ENCODE measurements at regions not wholly inside any gene's neighbourhood (a gene's known extent, or its start where the extent isn't known, plus 50 kb on each side); places are given as distances from the start of the nearest gene placed in this dataset.
"Not testable (repeated sequence)": the region's sequence is repeated elsewhere in the genome, so short reads cannot be mapped to it uniquely, and the experiment has no call there.

GRCh38 chr5:38135486-38136039 is 122.8 kb upstream of the EGFLAM start:
- no peak for DNase-seq (ENCODE audit: low read depth in 2 of 2)
- Histone ChIP-seq H3K9me3 (ENCODE audit: control insufficient read depth, insufficient read depth, low read depth, low read length) (no peaks in the 10 kb centered on the region), H3K27ac (ENCODE audit: insufficient read depth, low read length) (no peak overlapping the region), H3K27me3 (ENCODE audit: control insufficient read depth, insufficient read depth, low read length) (peaks cover 6% of the 10 kb centered on the region), H3K4me3 (replicated peaks in 1 of 4; ENCODE audit: control extremely low read depth in 1 of 4, insufficient read depth in 1 of 4, low read depth in 3 of 4, low read length in 4 of 4) (no peak overlapping the region), H4K20me1 (ENCODE audit: control insufficient read depth, extremely low read depth, insufficient read depth, low read length) (no peaks in the 10 kb centered on the region), H3K36me3 (ENCODE audit: control insufficient read depth, insufficient read depth, low read length) (no peaks in the 10 kb centered on the region), H3K79me2 (ENCODE audit: control insufficient read depth, insufficient read depth, low read length) (no peaks in the 10 kb centered on the region), H2AFZ (ENCODE audit: low read length) (no peak overlapping the region), H3K4me1 (ENCODE audit: control insufficient read depth, extremely low read depth, insufficient read depth, low read length) (no peaks in the 10 kb centered on the region), H3K4me2 (ENCODE audit: extremely low read depth, insufficient read depth, low read length) (no peak overlapping the region), H3K9ac (ENCODE audit: insufficient read depth, low read length) (no peak overlapping the region)
- no peak for TF ChIP-seq EZH2 (IDR thresholded peaks at IDR 0.05; ENCODE audit: low read length, missing control alignments)
- TF ChIP-seq, protein P1, sequence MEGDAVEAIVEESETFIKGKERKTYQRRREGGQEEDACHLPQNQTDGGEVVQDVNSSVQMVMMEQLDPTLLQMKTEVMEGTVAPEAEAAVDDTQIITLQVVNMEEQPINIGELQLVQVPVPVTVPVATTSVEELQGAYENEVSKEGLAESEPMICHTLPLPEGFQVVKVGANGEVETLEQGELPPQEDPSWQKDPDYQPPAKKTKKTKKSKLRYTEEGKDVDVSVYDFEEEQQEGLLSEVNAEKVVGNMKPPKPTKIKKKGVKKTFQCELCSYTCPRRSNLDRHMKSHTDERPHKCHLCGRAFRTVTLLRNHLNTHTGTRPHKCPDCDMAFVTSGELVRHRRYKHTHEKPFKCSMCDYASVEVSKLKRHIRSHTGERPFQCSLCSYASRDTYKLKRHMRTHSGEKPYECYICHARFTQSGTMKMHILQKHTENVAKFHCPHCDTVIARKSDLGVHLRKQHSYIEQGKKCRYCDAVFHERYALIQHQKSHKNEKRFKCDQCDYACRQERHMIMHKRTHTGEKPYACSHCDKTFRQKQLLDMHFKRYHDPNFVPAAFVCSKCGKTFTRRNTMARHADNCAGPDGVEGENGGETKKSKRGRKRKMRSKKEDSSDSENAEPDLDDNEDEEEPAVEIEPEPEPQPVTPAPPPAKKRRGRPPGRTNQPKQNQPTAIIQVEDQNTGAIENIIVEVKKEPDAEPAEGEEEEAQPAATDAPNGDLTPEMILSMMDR (conservative IDR thresholded peaks at IDR 0.05 in 1 of 2, IDR thresholded peaks at IDR 0.05 in 1 of 2; ENCODE audit: low read depth in 1 of 2, low read length in 2 of 2): no peak

DNA sequence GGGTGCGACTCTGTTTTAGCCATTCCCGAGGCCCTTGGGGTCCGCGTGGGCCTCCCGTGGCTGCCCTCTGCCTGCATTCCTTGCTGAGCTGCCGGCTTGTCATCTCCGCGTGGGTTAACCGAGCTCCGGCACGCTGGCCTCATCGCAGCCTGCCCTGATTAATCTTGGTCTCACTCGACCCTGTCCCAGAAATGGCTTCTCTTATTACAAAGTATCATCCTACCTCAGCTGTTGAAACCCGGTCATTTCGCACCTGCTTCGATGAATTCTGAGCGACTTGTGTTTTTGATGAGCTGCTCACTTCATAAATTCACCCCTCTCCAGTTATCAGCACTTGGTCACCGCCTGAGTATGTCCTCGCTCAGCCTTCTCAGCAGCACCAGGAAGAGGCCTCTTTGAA is 123.5 kb upstream of the EGFLAM start:
- H3K9me3 ChIP-seq (ENCODE audit: control insufficient read depth, insufficient read depth, low read depth, low read length): no peaks in the 10 kb centered on the region
- H4K20me1 ChIP-seq (ENCODE audit: control insufficient read depth, extremely low read depth, insufficient read depth, low read length): no peaks in the 10 kb centered on the region
- H3K27ac ChIP-seq (ENCODE audit: insufficient read depth, low read length): no peak overlapping the region
- peaks cover 3% of the 10 kb centered on the region for H3K27me3 ChIP-seq (ENCODE audit: control insufficient read depth, insufficient read depth, low read length)
- H2AFZ ChIP-seq (ENCODE audit: low read length): no peak overlapping the region
- H3K36me3 ChIP-seq (ENCODE audit: control insufficient read depth, insufficient read depth, low read length): no peaks in the 10 kb centered on the region
- H3K4me2 ChIP-seq (ENCODE audit: extremely low read depth, insufficient read depth, low read length): no peak overlapping the region
- DNase-seq (ENCODE audit: low read depth in 2 of 2): no peak
- H3K4me1 ChIP-seq (ENCODE audit: control insufficient read depth, extremely low read depth, insufficient read depth, low read length): no peaks in the 10 kb centered on the region
- no peak overlapping the region for H3K4me3 ChIP-seq (replicated peaks in 1 of 4; ENCODE audit: control extremely low read depth in 1 of 4, insufficient read depth in 1 of 4, low read depth in 3 of 4, low read length in 4 of 4)
- TF ChIP-seq, protein P1 (conservative IDR thresholded peaks at IDR 0.05 in 1 of 2, IDR thresholded peaks at IDR 0.05 in 1 of 2; ENCODE audit: low read depth in 1 of 2, low read length in 2 of 2): no peak
- no peak for TF ChIP-seq EZH2 (IDR thresholded peaks at IDR 0.05; ENCODE audit: low read length, missing control alignments)
- H3K79me2 ChIP-seq (ENCODE audit: control insufficient read depth, insufficient read depth, low read length): no peaks in the 10 kb centered on the region
- no peak overlapping the region for H3K9ac ChIP-seq (ENCODE audit: insufficient read depth, low read length)

GRCh38 chr5:38134294-38134693 is 124.1 kb upstream of the EGFLAM start:
- H3K9ac ChIP-seq (ENCODE audit: insufficient read depth, low read length); H3K79me2 ChIP-seq (ENCODE audit: control insufficient read depth, insufficient read depth, low read length); H4K20me1 ChIP-seq (ENCODE audit: control insufficient read depth, extremely low read depth, insufficient read depth, low read length); H3K4me3 ChIP-seq (replicated peaks in 1 of 4; ENCODE audit: control extremely low read depth in 1 of 4, insufficient read depth in 1 of 4, low read depth in 3 of 4, low read length in 4 of 4); H3K4me2 ChIP-seq (ENCODE audit: extremely low read depth, insufficient read depth, low read length); H2AFZ ChIP-seq (ENCODE audit: low read length); DNase-seq (ENCODE audit: low read depth in 2 of 2); H3K27me3 ChIP-seq (ENCODE audit: control insufficient read depth, insufficient read depth, low read length); H3K9me3 ChIP-seq (ENCODE audit: control insufficient read depth, insufficient read depth, low read depth, low read length); H3K4me1 ChIP-seq (ENCODE audit: control insufficient read depth, extremely low read depth, insufficient read depth, low read length); H3K27ac ChIP-seq (ENCODE audit: insufficient read depth, low read length); H3K36me3 ChIP-seq (ENCODE audit: control insufficient read depth, insufficient read depth, low read length): not testable (repeated sequence)
